GM21528 (cell line): ENCODE measurements at regions not wholly inside any gene's neighbourhood (a gene's known extent, or its start where the extent isn't known, plus 50 kb on each side); places are given as distances from the start of the nearest gene placed in this dataset.

ENCODE experiments used
- ATAC-seq: cut with Tn5 transposase; IDR thresholded peaks from one replicate; pipeline ENCODE4 v1.9.1; 2021; ENCODE audit warnings: mild to moderate bottlenecking, moderate library complexity; ENCODE audit not compliant: unreplicated experiment, low FRiP score

- no peak for ATAC-seq
These were observed 229.1 kb downstream of the MYCN start for GRCh38 chr2:16169381-16169960.

GRCh38 chr2:16168506-16169264, 228.3 kb downstream of the MYCN start:
- ATAC-seq, result no peak

GRCh38 chr2:16167870-16168426, 227.6 kb downstream of the MYCN start:
- ATAC-seq, result no peak

GRCh38 chr2:16167451-16167861, 227.1 kb downstream of the MYCN start:
- no peak for ATAC-seq

GRCh38 chr2:16166327-16166981, 226.1 kb downstream of the MYCN start:
- ATAC-seq, result no peak

GRCh38 chr2:16165518-16166326, 225.4 kb downstream of the MYCN start:
- no peak for ATAC-seq

- no peak for ATAC-seq
These were observed 222.2 kb downstream of the MYCN start for GRCh38 chr2:16162491-16163040.

- ATAC-seq, result no peak
These were observed 221.6 kb downstream of the MYCN start for GRCh38 chr2:16161768-16162490.

GRCh38 chr2:16161085-16161565, 220.8 kb downstream of the MYCN start:
- ATAC-seq, result no peak

- no peak for ATAC-seq
These were observed 220.1 kb downstream of the MYCN start for GRCh38 chr2:16160281-16161084.

- ATAC-seq, result no peak
These were observed 216.1 kb downstream of the MYCN start for GRCh38 chr2:16156411-16156810.

- ATAC-seq, result no peak
These were observed 215.4 kb downstream of the MYCN start for GRCh38 chr2:16155766-16156165.

- ATAC-seq, result no peak
These were observed 215.0 kb downstream of the MYCN start for GRCh38 chr2:16155366-16155765.

- no peak for ATAC-seq
These were observed 214.3 kb downstream of the MYCN start for GRCh38 chr2:16154501-16155280.

- no peak for ATAC-seq
These were observed 213.7 kb downstream of the MYCN start for GRCh38 chr2:16154061-16154460.

- no peak for ATAC-seq
These were observed 213.3 kb downstream of the MYCN start for GRCh38 chr2:16153754-16154035.

- ATAC-seq, result no peak
These were observed 212.8 kb downstream of the MYCN start for GRCh38 chr2:16152928-16153753.
